ENCODE measurements at regions not wholly inside any gene's neighbourhood (a gene's known extent, or its start where the extent isn't known, plus 50 kb on each side); places are given as distances from the start of the nearest gene placed in this dataset.
"Not testable (repeated sequence)": the region's sequence is repeated elsewhere in the genome, so short reads cannot be mapped to it uniquely, and the experiment has no call there.

DNA sequence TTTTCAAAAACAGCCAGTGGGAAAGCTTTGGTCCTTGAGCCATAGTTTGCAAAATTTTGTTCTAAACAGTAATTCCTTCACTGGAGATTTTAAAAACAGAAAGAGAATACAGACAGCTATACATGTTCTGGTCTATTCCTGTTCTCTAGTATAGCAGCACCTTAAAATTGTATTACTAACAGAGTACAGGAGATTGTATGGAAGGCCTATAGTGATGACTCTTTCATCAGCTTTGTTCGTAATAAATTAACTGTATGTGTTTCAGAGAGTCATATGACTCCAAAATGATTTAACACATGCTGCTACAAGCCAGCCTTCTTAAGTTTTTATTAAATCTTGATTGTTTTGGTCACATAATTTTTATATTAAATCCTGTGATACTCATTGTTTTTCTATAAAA, 1124.6 kb upstream of the FAM98A start:
- Histone ChIP-seq H3K9me3 (ENCODE audit: control insufficient read depth in 4 of 4, insufficient read depth in 3 of 4, low read length in 3 of 4) (no peaks in the 10 kb centered on the region), H3K36me3 (ENCODE audit: control insufficient read depth in 4 of 4, insufficient read depth in 4 of 4, low read length in 4 of 4) (no peaks in the 10 kb centered on the region), H3K27ac (ENCODE audit: low read depth in 1 of 2, low read length in 1 of 2) (no peak overlapping the region), H3K4me1 (ENCODE audit: control insufficient read depth in 5 of 5, insufficient read depth in 5 of 5, low read length in 5 of 5) (no peaks in the 10 kb centered on the region), H3K9ac (ENCODE audit: insufficient read depth in 1 of 2, low read length in 2 of 2) (no peak overlapping the region), H3K4me3 (no peak overlapping the region), H3K27me3 (ENCODE audit: control insufficient read depth in 3 of 3, insufficient read depth in 3 of 3, low read length in 2 of 3) (no peaks in the 10 kb centered on the region)
- WGBS, 2 donors = 79 to 89% methylated on average over 1 of the region's 1 CpG
- no peak for ATAC-seq (ENCODE audit: insufficient read depth, low FRiP score)
- TF ChIP-seq CTCF (IDR thresholded peaks at IDR 0.05; ENCODE audit: control extremely low read depth, extremely low read depth) = no peak
- DNase-seq = no peak

- no peaks in the 10 kb centered on the region for H3K9me3 ChIP-seq (ENCODE audit: control insufficient read depth in 4 of 4, insufficient read depth in 3 of 4, low read length in 3 of 4)
- H3K9ac ChIP-seq (ENCODE audit: insufficient read depth in 1 of 2, low read length in 2 of 2) = no peak overlapping the region
- no peaks in the 10 kb centered on the region for H3K27me3 ChIP-seq (ENCODE audit: control insufficient read depth in 3 of 3, insufficient read depth in 3 of 3, low read length in 2 of 3)
- TF ChIP-seq CTCF (IDR thresholded peaks at IDR 0.05; ENCODE audit: control extremely low read depth, extremely low read depth) = no peak
- DNase-seq = no peak
- H3K4me1 ChIP-seq (ENCODE audit: control insufficient read depth in 5 of 5, insufficient read depth in 5 of 5, low read length in 5 of 5) = no peaks in the 10 kb centered on the region
- H3K36me3 ChIP-seq (ENCODE audit: control insufficient read depth in 4 of 4, insufficient read depth in 4 of 4, low read length in 4 of 4) = no peaks in the 10 kb centered on the region
- WGBS, 2 donors = 93 to 94% methylated on average over 7 of the region's 7 CpGs
- H3K27ac ChIP-seq (ENCODE audit: low read depth in 1 of 2, low read length in 1 of 2) = no peak overlapping the region
- no peak for ATAC-seq (ENCODE audit: insufficient read depth, low FRiP score)
- H3K4me3 ChIP-seq = no peak overlapping the region
Observed at GRCh38 chr2:34719206-34719605, 1120.1 kb upstream of the FAM98A start.

- H3K4me3 ChIP-seq = no peak overlapping the region
- no peak overlapping the region for H3K9ac ChIP-seq (ENCODE audit: insufficient read depth in 1 of 2, low read length in 2 of 2)
- peak in 1 of 3 donors; percentile 7 for DNase-seq
- no peak overlapping the region for H3K27ac ChIP-seq (ENCODE audit: low read depth in 1 of 2, low read length in 1 of 2)
- no peaks in the 10 kb centered on the region for H3K9me3 ChIP-seq (ENCODE audit: control insufficient read depth in 4 of 4, insufficient read depth in 3 of 4, low read length in 3 of 4)
- no peaks in the 10 kb centered on the region for H3K36me3 ChIP-seq (ENCODE audit: control insufficient read depth in 4 of 4, insufficient read depth in 4 of 4, low read length in 4 of 4)
- ATAC-seq (ENCODE audit: insufficient read depth, low FRiP score) = no peak
- H3K27me3 ChIP-seq (ENCODE audit: control insufficient read depth in 3 of 3, insufficient read depth in 3 of 3, low read length in 2 of 3) = no peaks in the 10 kb centered on the region
- H3K4me1 ChIP-seq (ENCODE audit: control insufficient read depth in 5 of 5, insufficient read depth in 5 of 5, low read length in 5 of 5) = peaks cover 0 to 4% (median 0%) of the 10 kb centered on the region in 5 donors
- no peak for TF ChIP-seq CTCF (IDR thresholded peaks at IDR 0.05; ENCODE audit: control extremely low read depth, extremely low read depth)
- WGBS, 2 donors = 66 to 72% methylated on average over 6 of the region's 6 CpGs
Observed at GRCh38 chr2:34705551-34706247, 1106.6 kb upstream of the FAM98A start.

GRCh38 chr2:34703292-34703691, 1104.2 kb upstream of the FAM98A start:
- ATAC-seq (ENCODE audit: insufficient read depth, low FRiP score) = no peak
- H3K4me3 ChIP-seq = no peak overlapping the region
- TF ChIP-seq CTCF (IDR thresholded peaks at IDR 0.05; ENCODE audit: control extremely low read depth, extremely low read depth) = no peak
- H3K27me3 ChIP-seq (ENCODE audit: control insufficient read depth in 3 of 3, insufficient read depth in 3 of 3, low read length in 2 of 3) = no peaks in the 10 kb centered on the region
- no peak overlapping the region for H3K9ac ChIP-seq (ENCODE audit: insufficient read depth in 1 of 2, low read length in 2 of 2)
- no peak overlapping the region for H3K27ac ChIP-seq (ENCODE audit: low read depth in 1 of 2, low read length in 1 of 2)
- WGBS, 2 donors = 41 to 62% methylated on average over 2 of the region's 2 CpGs
- no peaks in the 10 kb centered on the region for H3K36me3 ChIP-seq (ENCODE audit: control insufficient read depth in 4 of 4, insufficient read depth in 4 of 4, low read length in 4 of 4)
- no peaks in the 10 kb centered on the region for H3K9me3 ChIP-seq (ENCODE audit: control insufficient read depth in 4 of 4, insufficient read depth in 3 of 4, low read length in 3 of 4)
- peaks cover 0 to 4% (median 0%) of the 10 kb centered on the region in 5 donors for H3K4me1 ChIP-seq (ENCODE audit: control insufficient read depth in 5 of 5, insufficient read depth in 5 of 5, low read length in 5 of 5)
- peak in 2 of 3 donors; percentile 1 to 7 for DNase-seq

- H3K9ac ChIP-seq (ENCODE audit: insufficient read depth in 1 of 2, low read length in 2 of 2) = not testable (repeated sequence)
- WGBS, 2 donors = 80 to 90% methylated on average over 6 of the region's 6 CpGs
Observed at GRCh38 chr2:34702391-34702790, 1103.3 kb upstream of the FAM98A start.

More at GRCh38 chr2:34702391-34702790, 1103.3 kb upstream of the FAM98A start:
- DNase-seq; H3K36me3 ChIP-seq (ENCODE audit: control insufficient read depth in 4 of 4, insufficient read depth in 4 of 4, low read length in 4 of 4); H3K9me3 ChIP-seq (ENCODE audit: control insufficient read depth in 4 of 4, insufficient read depth in 3 of 4, low read length in 3 of 4); ATAC-seq (ENCODE audit: insufficient read depth, low FRiP score); H3K27me3 ChIP-seq (ENCODE audit: control insufficient read depth in 3 of 3, insufficient read depth in 3 of 3, low read length in 2 of 3); H3K4me3 ChIP-seq; H3K4me1 ChIP-seq (ENCODE audit: control insufficient read depth in 5 of 5, insufficient read depth in 5 of 5, low read length in 5 of 5); H3K27ac ChIP-seq (ENCODE audit: low read depth in 1 of 2, low read length in 1 of 2): not testable (repeated sequence)

Measured in lung (tissue), 11 donors.